HG03280 (cell line): ENCODE measurements at regions not wholly inside any gene's neighbourhood (a gene's known extent, or its start where the extent isn't known, plus 50 kb on each side); places are given as distances from the start of the nearest gene placed in this dataset.
"Not testable (repeated sequence)": the region's sequence is repeated elsewhere in the genome, so short reads cannot be mapped to it uniquely, and the experiment has no call there.

ENCODE experiments used
- ATAC-seq: cut with Tn5 transposase; IDR thresholded peaks from one replicate; pipeline ENCODE4 v1.9.1; 2021; ENCODE audit warnings: mild to moderate bottlenecking, moderate library complexity; ENCODE audit not compliant: unreplicated experiment

DNA sequence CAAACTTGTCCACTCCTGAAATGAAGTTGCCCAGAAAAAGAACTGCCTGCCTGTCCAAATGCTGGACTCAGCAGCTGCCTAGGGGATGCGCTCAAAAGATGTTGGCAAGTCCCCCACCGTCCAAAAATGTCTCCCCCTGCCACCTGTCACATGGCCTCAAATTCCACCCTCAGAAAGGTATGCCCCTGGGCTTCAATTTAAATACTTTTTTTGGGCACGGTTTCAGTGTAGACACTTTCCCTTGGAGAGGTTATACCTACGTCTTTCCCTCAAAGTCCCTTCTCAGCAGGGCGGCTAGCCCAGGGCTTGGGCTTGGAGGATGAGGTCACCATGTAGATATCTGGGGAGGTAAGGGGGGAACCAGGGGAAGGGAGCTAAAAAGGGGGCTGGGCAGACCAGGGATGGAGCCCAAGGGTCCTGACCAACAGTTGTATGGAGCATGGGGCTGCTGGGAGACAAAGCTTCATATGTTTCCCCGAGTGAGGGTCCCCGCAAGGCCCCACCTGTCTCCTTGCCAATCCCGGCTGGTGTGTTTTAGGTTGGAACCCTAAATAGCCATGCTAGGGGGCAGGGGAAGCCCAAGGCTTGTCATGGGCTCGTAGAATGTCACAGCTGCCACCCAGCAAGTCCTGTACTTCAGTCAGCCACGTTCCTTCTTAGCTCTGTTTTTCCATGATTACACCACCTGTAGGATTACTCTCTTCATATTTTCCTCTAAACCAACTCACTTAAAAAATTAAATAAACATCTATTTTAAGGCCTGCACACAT lies 131.2 kb upstream of the TBX3 start:
- no peak for ATAC-seq

DNA sequence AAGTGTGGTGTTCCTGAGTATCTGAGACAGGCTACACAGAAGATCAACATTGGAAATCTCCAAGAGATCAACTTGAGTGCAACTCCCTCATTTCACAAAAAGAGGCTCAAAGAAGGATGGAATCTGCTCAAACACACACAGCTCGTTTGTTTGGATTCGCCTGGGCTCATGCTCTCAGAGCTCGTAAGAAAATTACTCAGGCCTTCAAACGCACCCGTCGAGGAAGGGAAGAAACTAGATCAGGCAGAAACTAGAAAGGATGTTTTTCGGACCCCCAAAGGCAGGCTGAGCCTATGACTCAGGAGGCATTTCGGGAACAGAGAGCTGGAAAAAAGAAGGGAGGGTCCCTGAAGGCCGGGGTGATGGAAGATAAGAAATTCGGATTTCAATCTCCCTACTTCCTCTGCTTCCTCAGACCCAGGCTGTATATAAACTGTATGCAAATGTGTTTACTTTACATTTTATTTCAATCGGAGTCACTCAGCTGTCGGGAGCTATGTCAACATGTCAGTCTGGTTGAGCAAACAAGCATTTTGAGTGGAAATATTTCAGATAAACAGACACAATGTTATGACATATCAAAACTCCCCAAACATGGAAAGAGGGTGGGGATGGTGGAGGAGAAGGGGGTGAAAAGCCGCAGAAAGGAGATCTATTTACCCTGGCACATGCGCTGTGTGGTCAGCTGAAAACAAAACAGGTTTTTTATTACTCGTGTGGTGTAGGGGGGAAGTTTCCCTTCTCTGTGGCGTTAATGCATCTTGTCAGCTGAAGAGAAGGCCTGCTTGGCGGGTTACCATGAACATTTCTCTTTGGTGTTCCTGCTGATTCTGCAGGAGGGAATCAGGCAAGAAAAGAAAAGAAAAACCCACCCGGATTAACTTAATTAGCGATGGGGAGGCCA lies 129.1 kb upstream of the TBX3 start:
- no peak for ATAC-seq

DNA sequence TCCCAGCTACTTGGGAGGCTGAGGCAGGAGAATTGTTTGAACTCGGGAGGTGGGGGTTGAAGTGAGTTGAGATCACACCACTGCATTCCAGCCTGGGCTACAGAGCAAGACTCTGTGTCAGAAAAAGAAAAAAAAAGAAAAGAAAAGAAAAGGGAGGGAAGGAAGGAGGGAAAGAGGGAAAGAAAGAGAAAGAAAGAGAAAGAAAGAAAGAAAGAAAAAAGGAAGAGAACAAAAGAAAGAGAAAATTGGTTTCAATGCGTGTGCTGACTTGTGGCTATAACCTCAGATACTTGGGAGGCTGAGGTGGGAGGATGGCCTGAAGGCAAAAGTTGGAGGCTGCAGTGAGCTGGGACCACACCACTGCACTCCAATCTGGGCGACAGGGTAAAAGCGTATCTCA lies 128.4 kb upstream of the TBX3 start:
- ATAC-seq: no peak

DNA sequence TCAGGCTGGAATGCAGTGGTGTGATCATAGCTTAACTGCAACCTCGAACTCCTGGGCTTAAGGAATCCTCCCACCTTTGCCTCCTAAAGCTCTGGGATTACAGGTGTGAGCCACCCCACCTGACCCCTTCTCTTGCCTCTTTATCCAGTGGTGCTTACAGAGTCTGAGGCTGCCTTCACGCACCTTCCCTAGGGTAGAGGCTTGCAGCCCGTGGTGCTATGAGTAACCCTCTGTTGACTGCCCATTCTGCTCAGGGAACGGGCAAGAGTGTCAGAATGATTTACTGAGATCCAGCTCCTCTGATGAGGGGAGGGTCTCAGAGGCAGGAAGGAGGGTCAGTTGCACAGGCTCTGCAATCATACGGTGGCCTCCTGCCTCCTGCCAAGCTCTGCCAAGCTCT lies 125.1 kb upstream of the TBX3 start:
- ATAC-seq: no peak

DNA sequence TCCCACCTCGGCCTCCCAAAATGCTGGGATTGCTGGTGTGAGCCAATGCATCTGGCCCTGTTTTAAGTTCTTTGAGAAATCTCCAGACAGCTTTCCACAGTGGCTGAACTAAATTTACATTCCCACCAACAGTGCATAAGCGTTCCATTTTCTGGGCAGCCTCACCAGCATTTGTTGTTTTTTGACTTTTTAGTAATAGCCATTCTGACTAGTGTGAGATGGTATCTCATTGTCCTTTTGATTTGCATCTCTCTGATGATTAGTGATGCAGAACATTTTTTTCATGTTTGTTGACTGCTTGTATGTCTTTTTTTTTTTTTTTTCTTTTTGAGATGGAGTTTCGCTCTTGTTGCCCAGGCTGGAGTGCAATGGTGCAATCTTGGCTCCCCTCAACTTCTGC lies 117.4 kb upstream of the TBX3 start:
- not testable (repeated sequence) for ATAC-seq

DNA sequence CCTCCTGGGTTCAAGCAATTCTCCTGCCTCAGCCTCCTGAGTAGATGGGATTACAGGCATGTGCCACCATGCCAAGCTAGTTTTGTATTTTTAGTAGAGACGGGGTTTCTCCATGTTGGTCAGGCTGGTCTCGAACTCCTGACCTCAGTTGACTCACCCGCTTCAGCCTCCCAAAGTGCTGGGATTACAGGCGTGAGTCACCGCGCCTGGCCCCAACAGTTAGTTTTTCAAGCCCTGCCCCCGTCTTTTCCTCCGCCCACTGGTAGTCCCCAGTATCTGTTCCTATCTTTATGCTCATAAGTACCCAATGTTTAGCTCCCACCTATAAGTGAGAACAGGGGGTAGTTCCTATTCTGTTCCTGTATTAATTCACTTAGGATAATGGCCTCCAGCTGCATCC lies 116.6 kb upstream of the TBX3 start:
- not testable (repeated sequence) for ATAC-seq

DNA sequence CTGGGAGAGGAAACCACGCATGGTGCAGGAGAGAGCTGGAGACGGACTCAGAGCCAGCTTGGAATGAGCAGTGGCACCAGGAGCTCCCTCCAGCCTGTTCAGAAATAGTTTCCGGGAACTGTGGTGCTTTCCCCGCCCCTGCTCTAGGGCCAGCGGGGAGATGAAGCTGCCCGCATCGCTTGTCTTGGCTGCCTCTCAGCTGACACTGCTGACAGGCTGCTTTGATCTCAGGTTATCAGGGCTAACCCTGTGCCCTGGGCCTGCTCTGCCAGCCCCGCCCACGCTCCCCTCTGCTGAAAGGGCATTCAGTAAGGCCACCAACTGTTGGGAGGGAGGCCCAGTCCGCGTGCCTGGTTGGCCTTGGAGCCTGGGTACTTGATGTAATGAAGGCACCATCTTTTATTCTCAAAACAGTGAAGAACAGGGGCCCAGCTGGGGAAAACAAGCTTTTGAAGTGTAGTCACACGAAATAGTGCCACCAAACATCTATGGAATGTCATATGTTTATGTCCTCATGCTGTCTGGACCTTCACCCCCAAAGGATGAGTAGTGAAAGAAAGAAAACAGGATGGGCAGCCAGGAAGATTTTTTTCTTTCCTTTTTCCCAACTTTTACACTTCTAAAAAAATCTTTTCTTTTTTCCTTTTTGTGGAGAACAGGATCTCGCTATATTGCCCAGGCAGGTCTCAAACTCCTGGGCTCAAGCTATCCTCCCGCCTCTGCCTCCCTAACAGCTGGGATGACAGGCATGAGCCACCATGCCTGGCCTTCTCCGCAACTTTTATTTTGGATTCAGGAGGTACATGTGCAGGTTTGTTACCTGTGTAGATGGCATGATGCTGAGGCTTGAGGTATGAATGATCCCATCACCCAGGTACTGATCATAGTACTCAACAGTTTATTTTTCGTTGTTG lies 115.9 kb upstream of the TBX3 start:
- ATAC-seq: no peak

DNA sequence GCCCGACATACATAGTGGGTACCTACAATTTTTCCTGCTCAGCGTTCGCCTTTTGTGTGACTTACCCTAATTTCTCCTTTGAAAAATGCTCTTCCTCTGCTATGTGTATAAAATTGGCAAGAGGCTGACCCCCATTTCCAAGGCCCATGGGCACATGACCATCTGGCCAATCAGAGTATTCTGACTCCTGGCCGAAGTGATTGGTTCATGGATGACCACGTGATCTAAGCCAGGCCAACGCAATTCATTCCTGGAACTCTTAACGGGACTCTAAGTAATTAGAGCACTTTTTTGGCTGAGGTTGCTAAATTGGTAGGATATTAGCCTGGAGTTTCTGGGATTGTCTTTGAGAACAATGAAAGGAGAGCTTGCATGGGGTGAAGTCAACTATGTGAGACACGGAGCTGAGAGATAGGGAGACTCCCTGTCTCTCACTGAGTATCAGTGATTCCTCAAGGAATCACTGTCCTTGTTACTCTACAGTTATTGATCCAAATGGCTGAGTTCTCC lies 110.1 kb upstream of the TBX3 start:
- no peak for ATAC-seq

DNA sequence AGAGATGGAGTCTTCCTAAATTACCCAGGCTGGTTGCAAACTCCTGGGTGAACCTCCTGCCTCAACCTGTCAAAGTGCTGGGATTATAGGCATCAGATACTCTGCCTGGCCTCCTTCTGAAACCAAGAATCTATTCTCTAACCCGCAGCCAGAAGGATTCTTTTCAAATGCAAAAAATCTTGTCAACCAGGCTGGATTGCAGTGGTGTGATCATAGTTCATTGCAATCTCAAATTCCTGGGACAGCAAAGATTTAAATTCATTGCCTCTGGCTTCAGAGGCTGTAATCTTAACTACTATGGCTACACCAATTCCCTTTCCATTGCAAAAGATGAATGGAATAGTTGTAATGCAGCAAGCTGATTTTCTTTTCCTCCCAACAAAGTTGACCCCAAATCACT lies 106.3 kb upstream of the TBX3 start:
- ATAC-seq: no peak

DNA sequence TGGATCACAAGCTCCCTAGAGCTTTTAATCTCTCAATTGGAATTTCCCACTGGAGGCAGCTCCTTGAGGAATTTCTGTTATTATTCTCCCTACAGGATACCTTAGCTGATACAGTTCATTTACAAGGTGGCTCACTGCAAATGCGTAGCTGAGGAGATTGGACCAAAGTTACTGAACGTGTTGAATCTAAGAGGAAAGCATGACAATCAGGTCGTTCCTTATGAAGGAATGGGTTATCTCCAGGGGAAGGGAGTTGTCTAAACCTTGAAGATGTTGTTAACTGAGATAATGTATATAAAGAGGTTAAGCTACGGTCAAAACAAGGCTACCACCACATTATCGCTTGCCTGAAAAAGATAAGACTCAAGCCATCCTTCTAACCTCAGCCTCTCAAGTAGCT lies 105.8 kb upstream of the TBX3 start:
- no peak for ATAC-seq

DNA sequence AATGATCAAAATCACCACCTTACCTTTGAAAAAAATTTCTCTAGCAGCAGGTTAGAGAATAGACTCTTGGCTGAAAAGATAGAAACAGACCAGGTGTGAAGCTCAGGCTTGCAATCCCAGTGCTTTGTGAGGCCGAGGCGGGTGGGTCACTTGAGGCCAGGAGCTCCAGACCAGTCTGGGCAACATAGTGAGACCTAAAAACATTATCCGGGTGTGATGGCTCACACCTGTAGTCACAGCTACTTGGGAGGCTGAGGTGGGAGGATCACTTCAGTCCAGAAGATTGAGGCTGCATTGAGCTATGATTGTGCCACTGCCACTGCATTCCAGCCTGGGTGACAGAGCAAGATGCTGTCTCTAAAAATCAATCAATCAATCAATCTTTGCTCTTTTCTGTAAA lies 105.3 kb upstream of the TBX3 start:
- no peak for ATAC-seq

DNA sequence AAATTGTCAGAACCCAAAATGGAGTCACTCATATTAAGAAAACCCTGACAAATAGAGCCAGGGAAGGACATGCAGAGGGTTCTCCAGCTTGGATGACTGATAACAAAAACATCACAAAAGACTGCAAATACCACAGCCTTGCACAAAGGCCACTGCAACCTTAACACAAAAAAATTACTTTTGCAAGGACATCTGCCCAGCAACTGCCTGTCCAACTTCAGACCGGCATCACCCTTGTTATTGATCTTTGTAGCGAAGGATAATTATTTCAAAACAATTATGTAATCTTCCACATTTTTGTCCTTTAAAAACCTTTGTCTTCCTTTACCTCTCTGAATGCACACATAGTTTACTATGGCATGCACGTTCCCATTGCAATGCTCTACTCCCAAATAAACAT lies 100.6 kb upstream of the TBX3 start:
- ATAC-seq: no peak

DNA sequence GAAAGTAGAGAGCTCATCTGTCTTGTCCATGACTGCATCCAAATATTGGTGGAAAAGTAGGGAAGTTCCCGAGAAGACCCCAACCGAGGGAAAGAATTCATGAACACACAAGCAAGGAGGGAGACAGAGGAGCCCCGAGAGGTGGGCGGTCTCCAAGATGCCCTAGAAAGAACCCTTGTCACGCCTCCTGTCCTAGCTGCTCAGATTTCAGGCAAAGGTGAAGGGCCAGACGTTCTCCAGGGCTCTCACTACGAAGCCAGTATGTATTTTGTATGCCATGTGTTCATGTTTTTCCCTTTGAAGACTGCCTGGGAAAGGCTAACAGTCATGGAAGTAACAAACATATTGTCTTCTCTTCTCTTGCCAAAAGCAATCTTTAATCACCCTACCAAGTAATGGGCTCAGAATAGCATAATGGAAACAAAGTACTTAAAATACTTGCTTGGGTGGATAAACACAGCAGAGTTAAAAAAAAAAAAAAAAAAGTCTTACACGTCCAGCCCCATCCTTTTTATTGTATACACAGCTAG lies 99.2 kb upstream of the TBX3 start:
- ATAC-seq: no peak

DNA sequence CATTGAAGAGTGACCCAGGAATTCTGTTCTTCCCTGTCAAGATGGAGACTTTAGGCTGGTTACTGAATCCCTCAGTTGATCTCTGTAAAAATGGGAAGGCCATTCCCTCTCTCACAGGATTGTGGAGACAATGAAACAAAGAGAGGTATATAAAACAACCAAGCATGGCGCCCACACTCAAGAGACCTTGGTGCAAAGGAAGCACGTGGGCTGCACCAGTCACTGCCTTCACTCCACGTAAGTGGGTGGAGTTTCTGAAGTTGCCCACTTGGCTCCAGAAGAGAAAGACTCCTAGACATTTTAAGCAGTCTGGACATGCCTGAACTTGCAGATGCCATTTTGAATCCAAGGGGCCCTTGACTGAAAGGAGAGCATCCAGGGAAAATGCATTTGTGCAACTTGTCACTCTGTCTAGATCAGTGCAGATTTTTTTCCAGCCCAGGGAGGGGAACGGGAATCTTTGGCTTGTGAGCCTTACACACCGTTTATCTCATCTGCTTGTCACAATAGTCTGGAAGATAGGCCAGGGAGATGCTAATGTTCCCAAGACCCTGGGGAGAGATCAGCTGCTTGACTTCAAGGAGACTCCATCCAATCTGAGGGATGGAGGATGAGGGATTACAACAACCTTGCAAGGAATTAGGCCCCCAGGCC lies 96.9 kb upstream of the TBX3 start:
- ATAC-seq: no peak

DNA sequence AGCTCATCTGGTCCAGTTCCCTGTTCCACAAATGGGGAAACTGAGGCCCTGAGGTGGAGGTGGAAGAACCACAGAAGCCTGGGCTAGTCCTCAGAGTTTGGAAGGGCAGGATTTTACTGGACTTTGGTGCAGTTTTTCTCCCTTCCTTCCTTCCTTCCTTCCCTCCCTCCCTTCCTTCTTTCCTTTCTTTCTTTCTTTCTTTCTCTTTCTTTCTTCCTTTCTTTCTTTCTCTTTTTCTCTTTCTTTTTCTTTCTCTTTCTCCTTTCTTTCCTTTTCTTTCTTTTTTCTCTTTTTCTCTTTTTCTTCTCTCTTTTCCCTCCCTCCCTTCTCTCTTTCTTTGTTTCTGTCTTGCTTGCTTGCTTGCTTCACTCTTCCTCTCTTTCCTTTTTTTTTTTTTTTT lies 95.7 kb upstream of the TBX3 start:
- no peak for ATAC-seq

DNA sequence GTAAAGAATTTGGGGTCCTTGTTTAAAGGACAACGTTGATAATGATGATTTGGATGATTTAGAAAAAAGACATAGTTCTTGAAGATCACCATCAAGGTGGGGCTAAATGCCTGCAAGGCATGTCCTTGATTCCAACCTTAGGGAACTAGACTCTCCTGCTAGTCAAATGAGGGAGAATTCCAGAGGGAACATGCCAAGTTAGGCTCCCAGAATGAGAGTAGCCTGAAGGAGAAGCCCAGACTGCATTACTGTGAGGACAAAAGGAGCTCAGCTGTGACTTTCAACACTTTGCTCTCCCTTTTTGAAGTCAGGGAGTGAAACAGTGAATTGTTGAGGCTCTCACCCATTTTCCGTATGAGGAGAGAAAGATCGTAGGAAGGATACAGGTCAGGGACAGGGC lies 95.2 kb upstream of the TBX3 start:
- ATAC-seq: no peak

DNA sequence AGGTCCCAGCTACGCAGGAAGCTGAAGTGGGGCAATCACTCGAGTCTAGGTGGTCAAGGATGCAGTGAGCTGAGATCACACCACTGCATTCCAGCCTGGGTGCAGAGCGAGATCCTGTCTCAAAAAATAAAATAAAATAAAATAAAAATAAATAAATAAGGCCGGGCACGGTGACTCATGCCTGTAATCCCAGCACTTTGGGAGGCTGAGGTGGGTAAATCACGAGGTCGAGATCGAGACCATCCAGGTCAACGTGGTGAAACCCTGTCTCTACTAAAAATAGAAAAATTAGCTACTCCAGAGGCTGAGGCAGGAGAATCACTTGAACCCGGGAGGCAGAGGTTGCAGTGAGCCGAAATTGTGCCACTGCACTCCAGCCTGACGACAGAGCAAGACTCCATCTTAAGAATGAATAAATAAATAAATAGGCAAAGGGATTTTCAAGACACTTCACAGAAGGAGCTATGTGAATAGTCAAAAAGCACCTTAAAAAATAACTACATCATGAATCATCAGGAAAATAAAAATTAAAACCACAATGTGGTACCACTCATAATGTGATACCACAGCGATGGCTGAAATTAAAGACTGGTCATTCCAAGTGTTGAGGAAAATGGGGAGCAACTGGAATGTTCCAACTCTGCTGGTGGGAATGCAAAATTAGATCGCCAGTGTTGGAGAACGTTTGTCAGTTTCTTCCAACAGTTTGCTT lies 92.9 kb upstream of the TBX3 start:
- no peak for ATAC-seq

DNA sequence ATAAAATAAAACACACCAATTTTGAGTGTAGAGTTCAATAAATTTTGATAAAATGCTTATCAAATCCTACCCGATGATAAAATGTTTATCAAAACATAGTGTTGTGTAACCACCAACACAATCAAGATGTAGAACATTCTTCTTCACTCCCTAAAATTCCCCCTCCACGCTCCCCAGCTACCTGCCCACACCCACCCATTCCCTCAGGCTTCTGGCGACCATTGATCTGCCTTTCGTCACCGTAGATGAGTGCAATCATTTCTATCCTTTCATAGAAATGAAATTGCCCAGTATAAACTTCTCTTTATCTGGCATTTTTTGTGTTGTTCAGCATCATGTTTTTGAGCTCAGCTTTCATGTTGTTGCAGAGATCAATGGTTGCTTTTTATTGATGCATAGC lies 90.7 kb upstream of the TBX3 start:
- ATAC-seq: no peak

DNA sequence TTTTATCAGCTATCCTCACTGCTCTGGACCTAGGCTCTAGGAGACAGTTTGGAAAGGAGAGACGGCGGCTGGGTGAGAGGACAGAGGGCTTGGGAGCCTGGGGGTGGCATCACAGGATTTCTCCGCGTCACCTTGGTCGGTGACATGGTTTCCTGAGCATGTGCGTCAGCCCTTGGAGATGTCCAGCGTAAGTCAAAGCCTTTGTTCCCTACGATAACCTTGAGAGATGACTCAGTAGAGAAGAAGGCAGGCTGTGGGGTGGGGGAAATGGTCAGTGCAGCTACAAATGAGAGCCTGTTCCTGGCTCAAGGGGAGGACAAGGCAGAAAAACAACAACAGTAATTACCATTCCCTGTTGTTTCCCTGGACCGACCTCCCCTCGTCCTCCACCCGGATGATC lies 90.2 kb upstream of the TBX3 start:
- no peak for ATAC-seq

DNA sequence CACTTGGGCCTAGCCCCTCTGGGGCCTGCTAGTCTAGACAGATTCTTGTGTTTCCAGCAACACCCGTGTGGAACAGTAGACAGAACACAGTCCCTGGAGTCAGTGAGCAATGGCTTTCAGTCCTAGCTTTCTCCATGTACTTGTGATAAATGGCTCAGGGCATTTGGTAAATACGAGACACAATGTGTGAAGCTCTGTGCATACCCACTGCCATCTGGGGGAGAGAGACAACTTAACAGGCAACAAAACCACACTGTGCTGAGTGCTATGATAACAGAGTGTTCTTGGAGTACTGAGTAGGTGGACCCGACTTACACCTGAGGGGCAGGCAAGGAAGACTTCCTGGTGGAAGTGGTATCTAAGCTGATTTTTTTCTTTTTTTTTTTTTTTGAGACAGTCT lies 86.3 kb upstream of the TBX3 start:
- ATAC-seq: no peak
